Medulla oblongata (tissue), 1 donor: ENCODE measurements at regions not wholly inside any gene's neighbourhood (a gene's known extent, or its start where the extent isn't known, plus 50 kb on each side); places are given as distances from the start of the nearest gene placed in this dataset.
"Not testable (repeated sequence)": the region's sequence is repeated elsewhere in the genome, so short reads cannot be mapped to it uniquely, and the experiment has no call there.

Experiments used
- DNase-seq: peaks from one replicate; pipeline ENCODE4 v3.0.0-alpha.2; 2015; ENCODE audit errors: extremely low spot score

DNA sequence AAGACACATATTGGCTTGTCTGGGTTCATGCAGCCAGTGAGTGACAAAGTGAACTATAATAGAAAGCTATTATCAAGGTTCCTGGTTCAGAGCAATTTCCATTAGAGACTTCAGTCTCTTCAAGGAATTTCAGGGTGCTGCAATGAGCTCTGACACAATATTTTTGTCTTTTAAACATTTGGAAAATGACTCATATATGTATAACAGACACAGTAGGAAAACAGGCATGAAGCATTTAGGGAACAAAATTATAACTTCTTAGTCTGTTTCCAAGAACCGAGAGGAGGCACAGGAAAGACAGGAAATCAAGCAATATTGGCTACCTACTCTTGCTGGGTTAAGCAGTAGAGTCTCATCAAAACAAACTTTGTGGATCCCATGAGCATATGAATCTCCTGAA lies 170.4 kb downstream of the PTPRC start:
- no peak for DNase-seq

DNA sequence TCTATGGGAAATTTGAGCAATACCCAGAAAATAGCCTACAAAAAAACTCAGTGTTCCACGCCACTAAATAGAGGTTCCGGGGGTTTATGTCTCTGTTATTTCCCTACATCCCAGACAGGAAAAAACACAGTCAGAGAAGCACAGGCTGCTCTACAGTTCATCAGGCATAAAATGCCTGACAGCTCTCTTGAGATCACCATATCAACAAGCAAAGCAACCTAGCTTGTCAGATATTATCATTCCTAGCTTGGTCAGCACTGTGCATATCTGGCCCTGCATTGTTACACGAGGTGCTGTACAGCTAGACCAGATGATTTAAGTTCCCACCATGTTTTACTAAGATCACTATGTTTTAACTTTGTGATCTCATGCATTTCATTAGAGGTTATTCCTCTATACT lies 172.6 kb downstream of the PTPRC start:
- DNase-seq = no peak

DNA sequence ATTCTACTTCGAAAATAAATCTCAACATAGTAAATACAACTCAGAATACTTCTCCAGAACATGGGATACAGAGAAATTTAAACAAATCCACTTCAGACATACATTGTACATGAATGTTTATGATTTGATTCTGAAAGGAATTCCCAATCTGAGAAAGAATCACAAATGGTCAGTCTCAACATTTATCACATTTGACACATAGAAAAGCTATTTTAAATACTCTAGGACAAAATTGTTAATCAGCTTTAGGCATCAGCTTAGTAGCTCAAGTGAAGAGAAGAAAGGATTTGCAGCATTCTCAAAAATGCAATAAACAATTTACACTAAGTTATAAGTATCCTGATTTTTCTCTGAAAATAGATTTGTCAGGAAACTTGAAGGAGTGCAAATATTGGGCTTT lies 184.8 kb downstream of the PTPRC start:
- no peak for DNase-seq

DNA sequence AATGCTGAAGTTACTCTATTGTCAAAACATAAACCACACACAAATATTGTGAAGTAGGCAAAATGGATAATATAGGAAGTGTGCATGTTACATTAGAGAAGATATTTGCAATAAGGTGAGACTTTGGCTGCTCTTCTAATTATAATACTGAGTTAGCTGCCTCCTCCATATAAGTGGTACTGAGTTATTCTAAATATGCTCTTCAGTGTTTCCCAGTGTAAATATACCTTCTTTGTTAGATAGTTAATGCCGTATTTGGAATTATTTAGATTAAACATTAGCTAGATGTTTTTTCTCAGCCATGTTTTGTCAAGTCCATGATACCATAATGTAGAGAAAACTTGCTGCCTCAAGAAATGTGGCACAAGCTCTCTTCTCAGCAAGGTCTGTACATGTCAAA lies 186.4 kb downstream of the PTPRC start:
- DNase-seq = no peak

DNA sequence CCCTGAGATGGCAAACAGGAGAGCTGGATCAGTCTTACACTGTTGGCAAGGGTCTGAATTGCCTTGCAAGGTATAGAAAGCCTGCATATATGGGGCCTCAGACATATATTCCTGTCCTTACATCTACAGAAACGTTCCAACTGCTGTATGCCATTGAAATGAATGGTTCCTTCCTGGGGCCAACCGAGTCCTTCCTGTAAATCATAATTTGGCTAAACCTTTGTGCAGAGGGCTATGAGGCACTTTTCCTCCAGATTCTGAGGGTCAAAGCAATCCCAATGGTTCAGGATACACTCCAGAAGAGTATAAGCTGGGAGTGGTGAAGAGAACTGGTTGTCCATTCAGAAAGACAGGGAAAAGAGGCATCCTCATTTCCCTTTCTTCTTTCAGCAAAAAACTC lies 190.5 kb downstream of the PTPRC start:
- DNase-seq = no peak

DNA sequence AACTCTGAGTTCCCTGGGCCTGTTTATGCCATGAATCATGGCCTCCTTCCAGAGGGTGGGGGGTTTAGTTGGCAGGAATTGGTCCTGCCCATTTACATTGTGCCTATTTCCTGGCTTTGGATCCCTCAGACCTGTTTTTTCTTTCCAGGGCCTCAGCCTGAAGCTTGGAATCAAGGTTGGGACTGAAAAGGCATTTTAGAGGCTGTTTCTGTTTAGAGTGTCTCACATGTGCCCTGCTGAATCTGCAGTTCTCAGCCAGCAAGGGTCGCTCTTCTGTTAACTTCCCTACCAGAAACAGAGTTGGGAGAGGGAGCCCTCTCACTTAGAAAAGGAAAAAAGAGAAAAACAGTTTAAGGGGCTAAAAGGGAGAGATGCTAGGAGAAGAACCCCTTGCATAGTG lies 191.1 kb downstream of the PTPRC start:
- peak; percentile 12 for DNase-seq

DNA sequence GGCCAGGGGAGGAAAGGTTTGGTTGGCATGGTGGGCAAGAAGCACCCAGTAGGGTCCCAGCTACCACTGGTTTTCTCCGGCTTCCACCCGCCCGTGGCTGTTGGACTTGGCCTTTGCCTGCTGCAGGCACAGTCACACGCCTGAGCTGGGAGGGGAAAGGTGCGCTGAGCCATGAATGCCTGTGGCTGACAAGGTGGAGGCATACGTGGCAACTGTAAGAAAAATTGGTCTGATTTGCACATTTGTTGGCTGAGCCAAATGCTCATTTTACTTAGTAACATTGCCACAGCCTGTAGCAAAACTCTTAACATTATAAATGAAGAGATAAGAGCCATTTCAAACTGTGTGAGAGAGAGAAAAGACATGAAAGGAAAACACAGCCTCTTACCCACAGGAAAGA lies 191.6 kb downstream of the PTPRC start:
- no peak for DNase-seq

DNA sequence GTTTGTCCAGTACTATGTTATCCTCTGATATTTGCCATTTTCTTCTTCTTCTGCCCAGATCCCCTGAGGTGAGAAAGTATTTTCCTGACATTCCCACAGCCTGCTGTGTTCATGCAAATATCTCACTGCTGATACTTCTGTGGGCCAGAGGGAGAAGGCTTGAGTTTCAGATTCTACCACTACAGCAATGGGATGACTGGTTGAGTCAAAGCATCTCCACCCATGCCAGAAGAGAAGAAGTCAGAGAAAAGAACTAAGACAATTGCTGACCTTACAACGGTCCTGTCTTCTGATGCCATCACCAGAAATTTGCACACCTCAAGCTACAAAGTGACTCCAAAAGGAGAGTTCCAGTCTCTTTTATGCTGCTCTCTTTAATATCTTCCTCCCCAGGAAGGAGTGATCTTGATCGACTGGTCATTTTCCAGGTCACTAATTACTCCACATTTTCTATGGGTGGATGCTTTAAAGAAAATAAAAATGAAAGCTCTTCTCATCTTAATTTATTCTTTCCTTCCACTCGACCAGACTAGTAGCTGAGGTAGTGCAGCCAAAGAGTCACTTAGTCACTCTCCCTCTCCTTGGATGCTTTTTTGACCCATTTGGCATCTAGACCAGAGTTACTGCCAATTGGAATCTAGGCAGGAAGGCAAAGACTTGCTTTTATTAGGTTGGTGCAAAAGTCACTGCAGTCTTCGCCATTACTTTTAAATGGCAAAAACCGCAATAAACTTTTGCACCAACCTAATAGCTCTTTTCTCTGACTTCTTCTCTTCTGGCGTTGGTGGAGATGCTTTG lies 195.1 kb downstream of the PTPRC start:
- peak; percentile 73 for DNase-seq

DNA sequence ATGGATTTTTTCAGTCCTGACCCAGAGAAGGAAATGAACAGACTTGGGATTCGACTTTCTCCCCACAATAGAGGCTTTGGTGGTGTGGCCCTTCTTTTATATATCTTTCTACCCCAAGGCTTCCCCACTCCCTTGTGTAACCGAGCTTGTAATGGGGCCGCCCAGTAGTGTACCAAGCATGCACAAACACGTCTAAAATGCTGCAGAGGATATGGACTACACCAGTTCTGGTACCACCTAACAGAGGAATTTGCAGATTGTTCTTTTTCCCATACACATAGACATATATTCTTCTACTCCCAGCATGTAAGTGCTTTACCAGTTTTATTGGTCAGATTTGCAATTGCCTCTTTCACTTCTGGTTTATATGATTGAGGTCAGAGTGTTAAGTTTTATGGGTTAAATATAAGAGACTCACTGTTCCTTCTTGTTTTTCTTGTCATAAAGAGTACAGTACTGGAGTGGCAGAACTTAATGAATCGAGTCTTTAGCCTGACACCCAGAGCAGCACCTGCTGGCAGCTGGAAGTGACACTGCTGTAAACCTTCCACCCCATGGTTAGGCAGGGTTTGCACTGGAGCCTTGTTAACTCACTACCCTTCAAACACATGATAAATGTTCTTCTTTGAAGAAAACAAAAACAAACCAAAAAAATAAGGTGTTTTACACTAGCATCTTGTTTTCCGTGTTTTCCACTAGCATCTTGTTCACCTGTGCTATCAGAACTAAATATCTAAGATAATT lies 198.6 kb downstream of the PTPRC start:
- no peak for DNase-seq

DNA sequence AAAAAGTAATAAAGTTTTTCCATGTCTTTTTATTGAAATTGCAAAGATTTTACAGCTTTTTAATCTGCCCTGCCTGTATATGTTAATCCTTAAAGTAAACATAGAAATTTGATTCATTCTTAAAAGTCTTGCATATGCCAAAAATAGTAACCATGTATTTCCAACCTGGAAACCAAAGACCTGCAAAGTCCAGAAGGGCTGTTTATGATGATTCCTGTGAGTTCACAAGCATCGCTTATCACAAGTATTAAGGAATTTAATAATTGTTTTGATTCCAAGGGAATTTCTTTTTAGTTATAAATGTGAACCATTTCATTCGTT lies 199.1 kb downstream of the PTPRC start:
- DNase-seq = no peak

DNA sequence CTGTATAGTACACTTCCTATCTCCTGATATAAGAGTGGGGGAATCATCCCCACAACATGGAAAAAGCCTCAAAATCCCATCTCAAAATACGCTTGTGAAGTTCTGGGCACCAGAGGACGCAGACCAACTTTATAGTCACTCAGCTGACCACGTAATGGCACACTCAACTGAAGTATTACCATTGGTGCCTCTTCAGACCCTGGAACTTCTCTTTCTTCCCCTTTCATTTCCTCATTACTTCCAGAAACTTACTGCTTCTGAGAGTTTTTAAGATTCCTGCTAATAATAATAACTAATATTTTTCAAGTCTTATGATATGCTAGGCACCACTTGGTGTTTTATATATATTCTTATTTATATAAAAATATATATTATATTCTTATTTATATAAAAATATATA lies 202.6 kb downstream of the PTPRC start:
- no peak for DNase-seq

DNA sequence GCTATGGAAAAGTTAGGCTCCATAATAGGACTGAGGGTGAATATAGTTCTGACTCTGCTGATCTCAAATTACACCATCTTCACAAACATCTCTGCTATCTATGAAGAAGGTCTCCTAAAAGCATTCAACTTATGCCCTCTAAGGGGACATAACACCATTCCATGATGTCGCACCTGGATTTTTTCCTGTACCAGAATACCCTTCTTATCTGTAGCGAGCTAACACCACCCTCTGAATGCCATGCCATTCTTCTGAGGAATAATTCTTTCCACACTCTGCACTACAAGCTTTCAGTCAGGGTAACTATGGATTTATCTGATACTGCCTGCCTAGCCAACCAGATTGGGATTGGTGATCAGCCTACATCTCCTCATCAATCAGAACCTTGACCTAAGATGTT lies 203.8 kb downstream of the PTPRC start:
- no peak for DNase-seq

DNA sequence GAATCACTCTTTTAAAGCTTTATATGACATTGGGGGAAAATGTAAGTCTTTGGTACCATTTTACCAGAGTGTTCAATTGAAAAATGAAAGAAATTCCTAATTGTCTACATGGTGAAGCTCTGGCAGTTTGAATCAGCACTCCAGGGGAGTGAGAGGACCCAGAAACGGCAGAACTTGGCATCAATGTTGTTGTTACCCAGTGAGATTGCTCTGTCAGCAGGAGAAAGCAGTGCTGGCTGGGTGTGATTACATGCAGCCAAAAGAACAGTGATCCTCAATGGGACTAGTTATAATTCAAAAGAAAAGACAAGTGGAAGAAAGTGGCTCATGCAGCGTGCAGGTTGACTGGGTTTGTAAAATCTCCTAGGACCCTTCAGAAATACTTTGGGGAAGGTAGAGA lies 206.4 kb downstream of the PTPRC start:
- DNase-seq = peak; percentile 17

DNA sequence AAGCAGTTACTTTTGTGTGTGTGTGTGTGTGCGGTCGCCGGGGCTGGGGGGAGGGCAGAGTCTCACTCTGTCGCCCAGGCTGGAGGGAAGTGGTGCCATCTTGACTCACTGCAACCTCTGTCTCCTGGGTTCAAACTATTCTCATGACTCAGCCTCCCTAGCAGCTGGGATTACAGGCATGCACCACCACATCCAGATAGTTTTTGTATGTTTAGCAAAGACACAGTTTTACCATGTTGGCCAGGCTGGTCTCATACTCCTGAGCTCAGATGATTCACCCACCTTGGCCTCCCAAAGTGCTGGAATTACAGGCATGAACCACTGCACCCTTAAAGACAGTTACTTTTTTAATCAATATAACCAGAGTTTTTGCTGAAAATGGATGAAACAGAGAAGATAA lies 207.0 kb downstream of the PTPRC start:
- DNase-seq = no peak

DNA sequence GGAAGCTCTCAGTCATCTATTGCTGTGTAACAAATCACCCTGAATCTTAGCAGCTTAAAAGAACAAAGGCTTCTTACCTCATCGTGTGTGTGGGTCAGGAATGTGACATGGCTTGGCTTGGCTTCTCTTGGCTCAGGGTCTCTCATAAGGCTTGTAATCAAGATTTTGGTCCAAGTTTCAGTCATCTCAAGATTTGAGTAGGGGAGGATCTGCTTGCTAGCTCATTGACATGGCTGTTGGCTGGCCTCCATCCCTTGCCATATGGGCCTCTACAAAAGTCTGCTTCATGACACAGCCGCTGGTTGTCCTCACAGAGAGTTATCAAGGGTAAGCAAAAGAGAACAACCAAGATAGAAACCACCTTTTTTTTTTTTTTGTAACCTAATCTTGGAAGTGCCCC lies 207.7 kb downstream of the PTPRC start:
- no peak for DNase-seq

DNA sequence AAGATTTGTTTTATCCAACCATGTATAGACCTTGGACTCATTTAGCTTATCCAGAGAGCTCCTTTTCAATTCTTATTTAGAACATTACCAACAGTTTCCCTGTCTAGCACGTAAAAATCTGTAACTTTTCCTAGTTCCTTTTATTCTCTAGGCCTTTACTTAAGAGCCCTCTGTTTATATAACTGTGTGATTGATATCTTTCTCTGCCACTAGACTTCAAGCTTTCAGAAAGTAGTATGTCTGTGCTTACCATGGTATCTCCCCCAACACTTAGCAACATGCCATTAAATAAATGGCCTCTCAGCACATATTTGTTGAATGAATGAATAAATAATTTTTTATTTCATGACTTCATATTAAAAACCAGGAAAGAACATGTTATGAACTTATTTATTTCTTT lies 209.4 kb downstream of the PTPRC start:
- no peak for DNase-seq

DNA sequence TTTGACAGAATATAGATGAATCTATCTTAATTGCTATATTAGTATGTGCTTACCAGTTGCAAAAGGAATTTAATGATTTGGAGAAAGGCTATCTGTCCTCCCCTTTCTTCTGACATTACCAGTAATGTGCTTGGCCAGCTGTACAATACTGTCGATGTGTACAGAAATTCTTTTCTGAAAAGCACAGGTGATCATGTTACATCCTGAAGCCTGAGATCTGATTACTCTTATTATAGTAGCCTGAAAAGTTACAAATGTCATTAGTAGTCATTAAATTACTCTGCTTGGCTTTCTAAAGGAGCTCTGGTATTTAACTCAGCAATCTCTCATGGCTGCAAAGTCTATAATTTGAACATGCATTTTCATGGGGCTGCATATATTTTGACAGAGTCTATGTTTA lies 209.8 kb downstream of the PTPRC start:
- no peak for DNase-seq

DNA sequence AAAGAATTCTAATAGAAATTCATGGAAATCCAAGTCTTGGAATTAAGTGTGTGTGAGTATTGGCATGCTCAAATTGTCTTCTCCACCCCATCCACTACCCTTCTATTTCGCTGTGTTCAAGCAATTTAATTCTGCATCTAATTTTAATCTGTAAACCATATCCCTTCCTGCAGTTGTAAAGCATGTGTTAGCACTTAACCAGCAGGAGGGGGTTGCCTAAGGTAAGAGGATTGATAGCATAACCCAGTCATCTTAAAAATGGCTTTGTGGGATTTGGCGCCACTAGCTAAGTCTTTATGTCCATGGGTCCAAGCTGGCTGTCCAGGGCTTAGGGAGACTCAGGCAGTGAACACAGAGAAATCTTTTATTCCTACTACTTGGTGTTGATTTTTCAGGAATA lies 210.3 kb downstream of the PTPRC start:
- DNase-seq = no peak

DNA sequence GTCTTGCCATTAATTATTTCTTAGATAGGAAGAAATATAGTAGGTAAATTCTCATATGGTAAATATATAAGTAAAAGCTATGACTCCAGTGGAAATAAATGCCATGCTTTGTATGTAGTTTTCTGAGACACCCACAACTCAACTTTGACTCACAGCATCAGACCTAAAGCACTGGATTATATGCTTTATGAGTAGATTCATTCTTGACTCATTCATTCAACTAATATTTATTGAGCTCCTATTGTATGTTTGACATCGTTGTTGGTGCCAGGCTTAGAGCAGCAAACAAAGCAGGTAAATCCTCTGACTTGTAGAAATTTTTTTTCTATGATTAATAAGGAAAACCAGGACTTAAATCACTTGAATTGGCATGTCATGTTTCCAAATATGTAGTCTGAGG lies 211.4 kb downstream of the PTPRC start:
- DNase-seq = no peak

DNA sequence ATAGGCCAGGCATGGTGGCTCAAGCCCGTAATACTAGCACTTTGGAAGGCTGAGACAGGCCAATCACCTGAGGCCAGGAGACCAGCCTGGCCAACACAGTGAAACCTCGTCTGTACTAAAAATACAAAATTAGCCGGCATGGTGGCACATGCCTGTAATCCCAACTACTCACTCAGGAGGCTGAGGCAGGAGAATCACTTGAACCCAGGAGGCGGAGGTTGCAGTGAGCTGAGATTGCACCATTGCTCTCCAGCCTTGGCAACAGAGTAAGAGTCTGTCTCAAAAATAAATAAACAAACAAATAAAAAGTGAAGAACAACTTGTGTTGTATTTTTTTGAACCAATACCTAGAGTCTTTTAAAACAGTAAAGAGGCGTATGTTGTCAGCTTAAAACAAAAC lies 212.1 kb downstream of the PTPRC start:
- not testable (repeated sequence) for DNase-seq

DNA sequence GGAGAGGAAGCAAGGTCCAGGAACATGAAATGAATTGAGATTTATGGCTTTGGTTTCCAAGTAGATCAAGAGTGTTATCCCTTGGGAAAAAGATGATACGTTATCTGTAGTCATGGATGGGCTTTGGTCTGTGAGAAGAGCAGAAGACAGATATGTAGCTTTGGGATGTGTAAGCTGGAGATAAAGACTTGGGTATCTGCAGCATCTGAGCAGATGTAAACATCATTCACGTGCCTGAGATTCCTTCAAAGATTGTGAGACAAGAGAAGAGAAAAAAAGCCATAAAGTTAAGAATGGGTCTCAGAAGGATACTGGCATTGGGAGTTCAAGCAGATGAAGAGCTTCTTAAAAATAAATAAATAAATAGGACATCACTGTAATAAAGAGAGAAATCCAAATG lies 217.8 kb downstream of the PTPRC start:
- DNase-seq = no peak

DNA sequence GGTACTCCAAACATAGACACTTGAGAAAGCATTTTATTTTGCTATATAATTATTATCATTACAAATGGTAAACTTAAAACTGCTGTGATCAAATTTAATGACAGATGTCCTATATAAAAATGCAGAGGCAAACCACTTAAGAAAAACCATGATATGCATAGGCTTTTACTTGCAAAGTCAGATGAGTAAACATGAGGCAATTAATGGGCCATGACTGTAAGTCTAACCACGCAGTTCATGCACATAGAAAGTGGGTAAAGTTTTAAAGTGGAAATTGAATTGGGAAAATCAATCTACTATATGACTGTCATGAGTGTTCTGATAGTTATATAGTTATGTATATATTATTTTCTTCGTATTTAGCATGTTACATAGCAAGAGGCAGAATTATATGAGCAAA lies 219.2 kb downstream of the PTPRC start:
- no peak for DNase-seq

DNA sequence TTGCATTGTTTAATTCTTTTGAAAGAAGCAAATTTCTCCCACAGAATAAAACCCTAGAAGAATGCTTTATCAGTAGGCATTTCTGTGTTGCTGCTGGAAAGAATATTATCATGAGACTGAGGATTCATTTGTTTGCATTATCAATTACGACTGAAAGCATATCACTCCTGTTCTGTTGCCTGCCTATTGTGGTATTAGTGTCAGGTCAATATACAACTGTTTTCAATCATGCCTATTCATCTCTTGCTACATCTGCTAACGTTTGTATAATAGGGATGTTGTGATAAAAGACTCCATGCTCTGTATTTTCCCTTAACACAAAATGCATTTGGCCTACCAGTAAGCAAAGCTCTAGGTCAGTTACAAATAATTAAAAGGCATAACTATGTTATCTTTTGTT lies 221.5 kb downstream of the PTPRC start:
- no peak for DNase-seq

DNA sequence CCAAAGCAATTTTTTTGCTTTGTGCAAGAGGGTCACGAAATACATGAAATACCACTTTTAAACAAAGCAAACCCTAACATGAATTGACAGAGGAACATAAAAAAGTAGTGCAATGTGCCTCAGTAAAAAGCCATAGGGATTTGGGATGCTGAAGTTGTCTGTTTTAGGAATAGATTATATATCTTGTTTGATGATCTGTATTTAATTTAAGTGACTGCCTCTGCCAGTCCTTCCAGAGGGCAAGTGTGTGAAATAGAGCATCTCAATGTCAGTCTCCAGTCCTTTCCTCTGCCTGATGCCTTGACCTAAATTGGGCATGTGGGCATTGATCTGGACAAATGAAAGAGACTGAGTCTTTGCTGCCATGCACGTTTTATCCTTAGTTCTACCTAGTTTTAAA lies 222.8 kb downstream of the PTPRC start:
- DNase-seq = no peak
